ENCODE measurements at regions not wholly inside any gene's neighbourhood (a gene's known extent, or its start where the extent isn't known, plus 50 kb on each side); places are given as distances from the start of the nearest gene placed in this dataset.

DNA sequence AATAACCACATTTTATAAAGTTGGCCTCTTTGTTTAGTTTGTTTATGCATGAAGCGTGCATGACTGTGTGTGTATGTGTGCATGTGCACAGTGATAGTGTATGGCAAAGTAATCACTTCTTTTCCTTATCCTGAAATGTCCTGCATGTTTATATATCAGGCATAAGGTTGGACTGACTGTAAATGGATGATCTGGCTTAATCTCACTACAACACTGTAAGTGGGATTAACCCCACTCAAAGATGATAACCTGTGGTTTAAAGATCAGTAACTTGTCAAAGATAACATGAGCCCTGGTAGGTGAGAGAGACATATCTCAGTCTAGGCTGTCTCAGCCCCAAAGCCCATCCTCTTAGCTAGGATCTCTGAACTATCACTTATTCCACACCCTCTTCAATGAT is 376.6 kb upstream of the TSHZ2 start:
- Histone ChIP-seq H3K27ac (no peak overlapping the region), H3K9me3 (peaks cover 0 to 4% (median 0%) of the 10 kb centered on the region in 8 donors), H3K27me3 (replicated peaks in 1 of 7) (no peaks in the 10 kb centered on the region), H3K4me1 (no peaks in the 10 kb centered on the region), H3K36me3 (no peaks in the 10 kb centered on the region), H3K4me3 (no peak overlapping the region)
- 71 to 96% (median 84%) methylated on average over 1 of the region's 1 CpG for WGBS, 5 donors
- no peak for TF ChIP-seq POLR2AphosphoS5 (IDR thresholded peaks at IDR 0.05)
- intact Hi-C loops (cut with DNase I; ENCODE audit: low total_unique reads): no loop called here
- no peak for DNase-seq

DNA sequence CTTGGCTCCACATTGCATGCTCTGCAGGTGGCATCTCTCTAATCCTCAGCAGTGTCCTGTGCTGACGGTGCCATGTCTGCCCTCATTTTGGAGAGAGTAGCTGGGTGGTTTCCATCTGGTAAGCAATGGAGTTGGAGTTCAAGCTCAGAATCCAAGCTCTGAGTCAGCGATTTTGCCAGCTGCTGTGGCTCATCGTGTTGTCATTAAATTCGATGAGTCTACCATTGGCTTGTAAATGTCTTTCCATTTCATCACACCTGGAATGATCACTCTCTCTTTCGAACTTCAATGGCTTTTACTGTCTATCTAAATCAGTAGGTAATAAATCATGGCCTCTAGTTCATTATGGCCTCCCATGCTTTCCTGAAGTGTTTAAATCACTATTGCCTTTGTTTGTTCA is 378.5 kb upstream of the TSHZ2 start:
- Histone ChIP-seq H3K4me3 (no peak overlapping the region), H3K27ac (no peak overlapping the region), H3K36me3 (no peaks in the 10 kb centered on the region), H3K27me3 (replicated peaks in 1 of 7) (no peaks in the 10 kb centered on the region), H3K9me3 (no peaks in the 10 kb centered on the region), H3K4me1 (no peaks in the 10 kb centered on the region)
- 65 to 82% (median 69%) methylated on average over 5 of the region's 5 CpGs for WGBS, 5 donors
- intact Hi-C loops (cut with DNase I; ENCODE audit: low total_unique reads): no loop called here
- DNase-seq: no peak
- no peak for TF ChIP-seq POLR2AphosphoS5 (IDR thresholded peaks at IDR 0.05)

DNA sequence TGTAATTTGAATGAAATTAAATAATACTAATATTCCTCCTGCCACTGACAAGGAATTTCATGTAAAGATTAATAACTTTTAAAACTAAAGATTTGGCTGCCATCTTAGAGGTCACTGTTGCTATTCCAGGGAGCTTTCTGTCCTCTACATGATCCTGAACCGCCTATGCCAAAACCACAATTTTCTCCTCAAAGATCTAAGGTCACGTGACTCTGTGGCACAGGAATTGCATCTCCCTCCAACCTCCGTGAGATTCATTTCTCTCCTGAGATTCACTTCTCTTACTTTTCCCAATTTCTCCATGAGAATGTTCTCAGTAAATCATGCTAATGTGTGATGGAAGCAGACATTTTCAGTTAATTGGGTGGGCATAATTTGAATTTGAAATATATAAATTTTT is 379.6 kb upstream of the TSHZ2 start:
- no peak for TF ChIP-seq POLR2A (IDR thresholded peaks at IDR 0.05)
- TF ChIP-seq, protein P1, sequence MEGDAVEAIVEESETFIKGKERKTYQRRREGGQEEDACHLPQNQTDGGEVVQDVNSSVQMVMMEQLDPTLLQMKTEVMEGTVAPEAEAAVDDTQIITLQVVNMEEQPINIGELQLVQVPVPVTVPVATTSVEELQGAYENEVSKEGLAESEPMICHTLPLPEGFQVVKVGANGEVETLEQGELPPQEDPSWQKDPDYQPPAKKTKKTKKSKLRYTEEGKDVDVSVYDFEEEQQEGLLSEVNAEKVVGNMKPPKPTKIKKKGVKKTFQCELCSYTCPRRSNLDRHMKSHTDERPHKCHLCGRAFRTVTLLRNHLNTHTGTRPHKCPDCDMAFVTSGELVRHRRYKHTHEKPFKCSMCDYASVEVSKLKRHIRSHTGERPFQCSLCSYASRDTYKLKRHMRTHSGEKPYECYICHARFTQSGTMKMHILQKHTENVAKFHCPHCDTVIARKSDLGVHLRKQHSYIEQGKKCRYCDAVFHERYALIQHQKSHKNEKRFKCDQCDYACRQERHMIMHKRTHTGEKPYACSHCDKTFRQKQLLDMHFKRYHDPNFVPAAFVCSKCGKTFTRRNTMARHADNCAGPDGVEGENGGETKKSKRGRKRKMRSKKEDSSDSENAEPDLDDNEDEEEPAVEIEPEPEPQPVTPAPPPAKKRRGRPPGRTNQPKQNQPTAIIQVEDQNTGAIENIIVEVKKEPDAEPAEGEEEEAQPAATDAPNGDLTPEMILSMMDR (IDR thresholded peaks at IDR 0.05 in 8 of 11, conservative IDR thresholded peaks at IDR 0.05 in 3 of 11): no peak
- TF ChIP-seq POLR2AphosphoS5 (IDR thresholded peaks at IDR 0.05): no peak
- DNase-seq: no peak
- no peaks in the 10 kb centered on the region for H3K4me1 ChIP-seq
- WGBS, 5 donors: 80 to 91% (median 87%) methylated on average over 3 of the region's 3 CpGs
- H3K36me3 ChIP-seq: no peaks in the 10 kb centered on the region
- intact Hi-C loops (cut with DNase I; ENCODE audit: low total_unique reads): no loop called here
- no peak overlapping the region for H3K4me3 ChIP-seq
- no peak overlapping the region for H3K27ac ChIP-seq
- H3K9me3 ChIP-seq: no peaks in the 10 kb centered on the region
- H3K27me3 ChIP-seq (replicated peaks in 1 of 7): no peaks in the 10 kb centered on the region

DNA sequence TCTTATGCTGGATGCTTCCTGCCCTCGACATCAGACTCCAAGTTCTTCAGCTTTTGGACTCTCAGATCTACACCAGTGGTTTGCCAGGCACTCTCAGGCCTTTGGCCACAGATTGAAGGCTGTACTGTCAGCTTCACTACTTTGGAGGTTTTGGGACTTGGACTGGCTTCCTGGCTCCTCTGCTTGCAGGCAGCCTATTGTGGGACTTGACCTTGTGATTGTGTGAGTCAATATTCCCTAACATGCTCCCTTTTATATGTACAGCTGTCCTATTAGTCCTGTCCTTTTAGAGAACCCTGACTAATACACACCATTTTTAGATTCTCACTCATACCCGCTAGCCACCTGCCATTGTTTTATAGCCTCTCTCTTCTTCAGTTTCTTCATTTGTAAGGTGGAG is 382.1 kb upstream of the TSHZ2 start:
- no peak for DNase-seq
- Histone ChIP-seq H3K27me3 (replicated peaks in 1 of 7) (no peaks in the 10 kb centered on the region), H3K27ac (no peak overlapping the region), H3K4me3 (no peak overlapping the region), H3K4me1 (no peaks in the 10 kb centered on the region), H3K9me3 (no peaks in the 10 kb centered on the region), H3K36me3 (no peaks in the 10 kb centered on the region)
- TF ChIP-seq POLR2AphosphoS5 (IDR thresholded peaks at IDR 0.05): no peak
- TF ChIP-seq, protein P1 (IDR thresholded peaks at IDR 0.05 in 8 of 11, conservative IDR thresholded peaks at IDR 0.05 in 3 of 11): no peak
- TF ChIP-seq POLR2A (IDR thresholded peaks at IDR 0.05): no peak
- intact Hi-C loops (cut with DNase I; ENCODE audit: low total_unique reads): no loop called here
- WGBS, 5 donors: 72 to 86% (median 74%) methylated on average over 2 of the region's 2 CpGs

DNA sequence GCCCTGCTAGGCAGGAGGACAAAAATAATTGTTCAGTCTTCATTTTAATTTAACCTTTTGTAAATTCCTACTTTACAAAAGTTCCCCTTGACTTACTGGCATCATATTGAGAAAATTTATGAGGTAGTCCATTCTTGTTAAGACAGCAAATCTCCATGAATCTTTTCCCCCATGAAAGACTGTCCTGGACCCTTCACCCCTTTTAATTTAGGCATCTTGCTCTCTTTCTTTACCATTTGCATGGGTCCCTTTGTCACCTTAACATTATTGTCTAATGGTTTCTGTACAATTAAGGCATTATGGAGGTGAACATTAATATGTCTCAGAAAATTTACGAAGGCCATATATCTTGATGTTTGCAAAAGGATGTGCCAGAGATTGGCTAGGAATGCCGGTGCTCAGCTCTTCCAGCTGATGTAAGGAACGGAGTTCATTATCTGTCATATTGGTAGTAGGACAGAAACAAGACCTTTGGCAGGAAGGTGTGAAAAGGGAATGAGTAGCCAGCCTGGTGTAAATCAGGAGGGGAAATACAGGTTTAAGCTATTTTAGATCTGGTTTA is 382.8 kb upstream of the TSHZ2 start:
- no peaks in the 10 kb centered on the region for H3K4me1 ChIP-seq
- intact Hi-C loops (cut with DNase I; ENCODE audit: low total_unique reads): no loop called here
- H3K27ac ChIP-seq: no peak overlapping the region
- DNase-seq: no peak
- TF ChIP-seq POLR2AphosphoS5 (IDR thresholded peaks at IDR 0.05): no peak
- TF ChIP-seq POLR2A (IDR thresholded peaks at IDR 0.05): no peak
- TF ChIP-seq, protein P1 (IDR thresholded peaks at IDR 0.05 in 8 of 11, conservative IDR thresholded peaks at IDR 0.05 in 3 of 11): no peak
- no peak overlapping the region for H3K4me3 ChIP-seq
- WGBS, 5 donors: 78 to 88% (median 80%) methylated on average over 3 of the region's 3 CpGs
- no peaks in the 10 kb centered on the region for H3K9me3 ChIP-seq
- no peaks in the 10 kb centered on the region for H3K27me3 ChIP-seq (replicated peaks in 1 of 7)
- H3K36me3 ChIP-seq: no peaks in the 10 kb centered on the region

All from spleen (tissue), 11 donors.